H1 (cell line): ENCODE measurements at regions not wholly inside any gene's neighbourhood (a gene's known extent, or its start where the extent isn't known, plus 50 kb on each side); places are given as distances from the start of the nearest gene placed in this dataset.

Experiments
- CTCF ChIA-PET: fragments of 300-600 bp; sonication (Branson Sonifier 250); formaldehyde crosslinking; loops from one replicate; lab custom pipeline; 2021; ENCODE audit not compliant: partially characterized antibody; lab: Charles Lee
- POLR2A ChIA-PET: fragments of 300-600 bp; sonication (Branson Sonifier 250); formaldehyde crosslinking; loops from one replicate; lab custom pipeline; 2021; ENCODE audit warnings: inconsistent platforms; ENCODE audit not compliant: partially characterized antibody; lab: Charles Lee
- DNase-seq, 2 experiments: peaks; one replicate each; pipeline versions ENCODE4 v3.0.0 to v3.0.0-alpha.2; 2010 to 2022; ENCODE audit warnings: low spot score in 2 of 2, low read depth in 1 of 2, mixed read lengths in 1 of 2
- FAIRE-seq: peaks from 2 replicates; lab custom pipeline; 2011; peaks lifted over from hg19 to GRCh38; lab: Jason Lieb, UNC
- H2AFZ ChIP-seq: 2 replicates; pipeline ENCODE4 v1.8.1; 2012; ENCODE audit warnings: low read length, inconsistent platforms
- H2AK5ac ChIP-seq: 2 replicates; pipeline ENCODE4 v1.6.1; 2013; ENCODE audit warnings: low read depth, low read length
- H2BK120ac ChIP-seq: replicated peaks from 2 replicates; pipeline ENCODE3; 2013; ENCODE audit warnings: low read depth, low read length, inconsistent platforms
- H2BK12ac ChIP-seq: 2 replicates; pipeline ENCODE4 v1.6.1; 2013; ENCODE audit warnings: low read depth, low read length
- H2BK15ac ChIP-seq: 2 replicates; pipeline ENCODE4 v1.6.1; 2013; ENCODE audit warnings: low read length
- H2BK20ac ChIP-seq: 2 replicates; pipeline ENCODE4 v1.6.1; 2013; ENCODE audit warnings: low read length
- H2BK5ac ChIP-seq: 2 replicates; pipeline ENCODE4 v1.6.1; 2013; ENCODE audit warnings: low read depth, low read length
- H3K14ac ChIP-seq: 2 replicates; pipeline ENCODE4 v1.6.1; 2013; ENCODE audit warnings: inconsistent platforms; ENCODE audit not compliant: insufficient read length
- H3K18ac ChIP-seq: 2 replicates; pipeline ENCODE4 v1.6.1; 2013; ENCODE audit warnings: low read length; ENCODE audit errors: extremely low read depth
- H3K23ac ChIP-seq: 2 replicates; pipeline ENCODE4 v1.6.1; 2013; ENCODE audit warnings: inconsistent platforms; ENCODE audit not compliant: insufficient read length
- H3K23me2 ChIP-seq: 2 replicates; pipeline ENCODE4 v1.6.1; 2013; ENCODE audit warnings: low read depth, low read length
- H3K27ac ChIP-seq: 2 replicates; pipeline ENCODE4 v1.6.1; 2011; ENCODE audit warnings: low read depth, low read length, inconsistent platforms
- H3K27me3 ChIP-seq, 4 experiments: replicated peaks in 1 of 4; 1 replicate in 1 of 4; 2 replicates in 3 of 4; pipeline versions ENCODE4 v1.6.1 to v1.8.1; 2011 to 2013; ENCODE audit warnings: low read length in 3 of 4, mild to moderate bottlenecking in 3 of 4, inconsistent platforms in 2 of 4, mixed read lengths in 2 of 4, moderate library complexity in 1 of 4; ENCODE audit not compliant: control insufficient read depth in 3 of 4, insufficient read depth in 3 of 4; ENCODE audit errors: extremely low read depth in 1 of 4
- H3K36me3 ChIP-seq, 4 experiments: 2 replicates each; pipeline versions ENCODE4 v1.6.1 to v1.8.1; 2011 to 2013; ENCODE audit warnings: mild to moderate bottlenecking in 4 of 4, low read length in 3 of 4, moderate library complexity in 2 of 4, control low read depth in 1 of 4, inconsistent platforms in 1 of 4; ENCODE audit not compliant: insufficient read depth in 4 of 4, control insufficient read depth in 2 of 4
- H3K4ac ChIP-seq: replicated peaks from 2 replicates; pipeline ENCODE3; 2013; ENCODE audit warnings: low read length, low read depth, mixed read lengths, inconsistent platforms; ENCODE audit not compliant: insufficient read length
- H3K4me1 ChIP-seq, 4 experiments: replicated peaks in 1 of 4; 1 replicate in 1 of 4; 2 replicates in 3 of 4; pipeline versions ENCODE4 v1.6.1 to v1.8.1; 2011 to 2013; ENCODE audit warnings: low read length in 3 of 4, inconsistent platforms in 2 of 4, mixed read lengths in 1 of 4; ENCODE audit not compliant: insufficient read depth in 4 of 4, control insufficient read depth in 3 of 4
- H3K4me2 ChIP-seq, 2 experiments: 2 replicates each; pipeline versions ENCODE4 v1.6.1 to v1.8.1; 2011 to 2013; ENCODE audit warnings: low read depth in 2 of 2, low read length in 2 of 2, control low read depth in 1 of 2, inconsistent platforms in 1 of 2, mild to moderate bottlenecking in 1 of 2; ENCODE audit not compliant: insufficient read depth in 1 of 2
- H3K4me3 ChIP-seq, 4 experiments: fragments of 200-600, 300-600 bp in 1 of 4; sonication (generic), shearing (Covaris generic), sonication (Bioruptor Twin) in 1 of 4; 2 replicates each; pipeline versions ENCODE4 v1.5.1 to v1.8.1; 2011 to 2016; ENCODE audit warnings: low read length in 4 of 4, low read depth in 3 of 4, control low read depth in 2 of 4, inconsistent platforms in 2 of 4, mild to moderate bottlenecking in 2 of 4, mixed read lengths in 1 of 4, moderate library complexity in 1 of 4; ENCODE audit not compliant: insufficient read depth in 2 of 4; ENCODE audit errors: extremely low read depth in 1 of 4
- H3K56ac ChIP-seq: replicated peaks from 2 replicates; pipeline ENCODE3; 2013; ENCODE audit warnings: low read depth, mild to moderate bottlenecking, mixed read lengths, low read length, inconsistent platforms; ENCODE audit not compliant: insufficient read length
- H3K79me1 ChIP-seq: 2 replicates; pipeline ENCODE4 v1.6.1; 2013; ENCODE audit warnings: low read depth, low read length, control low read depth
- H3K79me2 ChIP-seq, 2 experiments: 2 replicates each; pipeline versions ENCODE4 v1.6.1 to v1.8.1; 2012 to 2013; ENCODE audit warnings: low read length in 2 of 2, mild to moderate bottlenecking in 2 of 2, inconsistent platforms in 1 of 2; ENCODE audit not compliant: insufficient read depth in 2 of 2, control insufficient read depth in 1 of 2
- H3K9ac ChIP-seq, 4 experiments: replicated peaks in 1 of 4; 1 replicate in 1 of 4; 2 replicates in 3 of 4; pipeline versions ENCODE4 v1.6.1 to v1.8.1; 2011 to 2013; ENCODE audit warnings: low read depth in 3 of 4, low read length in 3 of 4, control low read depth in 2 of 4, mild to moderate bottlenecking in 2 of 4, moderate library complexity in 2 of 4, inconsistent platforms in 1 of 4; ENCODE audit errors: extremely low read depth in 1 of 4
- H3K9me3 ChIP-seq, 2 experiments: 2 replicates each; pipeline versions ENCODE4 v1.6.1 to v1.8.1; 2012 to 2013; ENCODE audit warnings: mild to moderate bottlenecking in 2 of 2, moderate library complexity in 2 of 2, control low read depth in 1 of 2, inconsistent platforms in 1 of 2, low read depth in 1 of 2, low read length in 1 of 2, mixed read lengths in 1 of 2; ENCODE audit not compliant: insufficient read depth in 2 of 2
- H4K20me1 ChIP-seq, 2 experiments: replicated peaks in 1 of 2; 2 replicates each; pipeline versions ENCODE3 to v1.8.1; 2011 to 2013; ENCODE audit warnings: inconsistent platforms in 2 of 2, low read length in 2 of 2, mild to moderate bottlenecking in 1 of 2; ENCODE audit not compliant: insufficient read depth in 2 of 2, control insufficient read depth in 1 of 2
- H4K5ac ChIP-seq: 2 replicates; pipeline ENCODE4 v1.6.1; 2013; ENCODE audit warnings: low read length, low read depth, mixed read lengths, inconsistent platforms; ENCODE audit not compliant: insufficient read length
- H4K8ac ChIP-seq: 2 replicates; pipeline ENCODE4 v1.8.0; 2013; ENCODE audit warnings: mild to moderate bottlenecking, moderate library complexity, low read length, inconsistent platforms; ENCODE audit not compliant: insufficient read depth; ENCODE audit errors: extremely low read depth
- H4K91ac ChIP-seq: replicated peaks from 2 replicates; pipeline ENCODE3; 2013; ENCODE audit warnings: low read length, mixed read lengths, inconsistent platforms; ENCODE audit not compliant: insufficient read length
- BRCA1 ChIP-seq: IDR thresholded peaks from 2 replicates; pipeline ENCODE4 v1.6.1; 2012; ENCODE audit warnings: low read depth, low read length, improper control_type of control experiment
- CBX5 ChIP-seq: fragments of 300-800, 300-1000 bp; sonication (generic); IDR thresholded peaks from 2 replicates; pipeline ENCODE4 v1.7.1; 2016; ENCODE audit warnings: antibody characterized with exemption, low read length, low read depth
- CTBP2 ChIP-seq: IDR thresholded peaks from 2 replicates; pipeline ENCODE4 v1.7.0; 2011; ENCODE audit warnings: borderline replicate concordance, mild to moderate bottlenecking, moderate library complexity, mixed read lengths, low read length; ENCODE audit not compliant: insufficient read depth, insufficient read length
- MAX ChIP-seq: IDR thresholded peaks from 2 replicates; pipeline ENCODE4 v1.6.1; 2012; ENCODE audit warnings: inconsistent platforms
- RXRA ChIP-seq: IDR thresholded peaks from 2 replicates; pipeline ENCODE4 v1.6.1; 2011; ENCODE audit warnings: low read depth, mild to moderate bottlenecking, low read length, moderate library complexity; ENCODE audit not compliant: insufficient read depth
- SIRT6 ChIP-seq: IDR thresholded peaks from one replicate; pipeline ENCODE4 v1.7.1; 2012; ENCODE audit warnings: low read length, inconsistent platforms
- WGBS, 2 experiments: shearing (Covaris generic) in 1 of 2; methylation state at CpG; one replicate each; pipeline versions ENCODE4 v1.1.6 to v1.1.7; 2013 to 2015; ENCODE audit warnings: low lambda C conversion rate in 2 of 2, mixed read lengths in 2 of 2, inconsistent platforms in 1 of 2, low coverage in 1 of 2, missing lambda C conversion rate in 1 of 2; ENCODE audit not compliant: insufficient replicate concordance in 2 of 2, insufficient coverage in 1 of 2, insufficient read length in 1 of 2; ENCODE audit errors: extremely low coverage in 1 of 2, missing lambda C conversion rate in 1 of 2; 5-methylcytosine and 5-hydroxymethylcytosine counted together
- TF ChIP-seq, protein P1 (sequence below): IDR thresholded peaks from 2 replicates; pipeline ENCODE4 v1.6.1; 2012; ENCODE audit warnings: inconsistent platforms
- TF ChIP-seq, protein P2 (sequence below): IDR thresholded peaks from 2 replicates; pipeline ENCODE4 v1.6.1; 2011; ENCODE audit warnings: low read depth, mild to moderate bottlenecking, low read length; ENCODE audit not compliant: insufficient read depth

- H2BK20ac ChIP-seq: no peak overlapping the region
- TF ChIP-seq CTBP2 (no peak), CBX5 (no peak), RXRA (no peak), SIRT6 (no peak), BRCA1 (no peak), MAX (no peak)
- TF ChIP-seq, protein P1, sequence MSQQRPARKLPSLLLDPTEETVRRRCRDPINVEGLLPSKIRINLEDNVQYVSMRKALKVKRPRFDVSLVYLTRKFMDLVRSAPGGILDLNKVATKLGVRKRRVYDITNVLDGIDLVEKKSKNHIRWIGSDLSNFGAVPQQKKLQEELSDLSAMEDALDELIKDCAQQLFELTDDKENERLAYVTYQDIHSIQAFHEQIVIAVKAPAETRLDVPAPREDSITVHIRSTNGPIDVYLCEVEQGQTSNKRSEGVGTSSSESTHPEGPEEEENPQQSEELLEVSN: no peak
- TF ChIP-seq, protein P2, sequence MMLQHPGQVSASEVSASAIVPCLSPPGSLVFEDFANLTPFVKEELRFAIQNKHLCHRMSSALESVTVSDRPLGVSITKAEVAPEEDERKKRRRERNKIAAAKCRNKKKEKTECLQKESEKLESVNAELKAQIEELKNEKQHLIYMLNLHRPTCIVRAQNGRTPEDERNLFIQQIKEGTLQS: no peak
Observed at GRCh38 chr10:22152403-22152802, 65.4 kb downstream of the EBLN1 start.

More at GRCh38 chr10:22152403-22152802, 65.4 kb downstream of the EBLN1 start:
- Histone ChIP-seq H2AFZ (no peak overlapping the region), H3K9ac (no peak overlapping the region), H3K18ac (no peak overlapping the region), H3K27ac (no peak overlapping the region), H3K4ac (no peak overlapping the region), H2BK12ac (no peak overlapping the region), H4K5ac (no peak overlapping the region), H2AK5ac (no peak overlapping the region), H2BK5ac (no peak overlapping the region), H3K79me2 (no peaks in the 10 kb centered on the region), H3K79me1 (no peaks in the 10 kb centered on the region), H3K23ac (no peak overlapping the region), H4K20me1 (peaks cover 0 to 1% of the 10 kb centered on the region in 2 experiments), H3K4me3 (no peak overlapping the region), H3K4me1 (no peaks in the 10 kb centered on the region), H4K91ac (no peak overlapping the region), H2BK120ac (no peak overlapping the region), H2BK15ac (no peak overlapping the region), H4K8ac (no peak overlapping the region), H3K9me3 (no peaks in the 10 kb centered on the region; a peak in 1 of 4 replicates), H3K36me3 (no peaks in the 10 kb centered on the region), H3K23me2 (no peaks in the 10 kb centered on the region), H3K4me2 (no peak overlapping the region), H3K14ac (no peak overlapping the region), H3K56ac (no peak overlapping the region), H3K27me3 (no peaks in the 10 kb centered on the region)
- ChIA-PET POLR2A (no interaction called here), CTCF (interaction anchor here (0.7 to 1.7 kb wide), 2 partner anchors 12 to 47 kb away, joined by 3 read pairs; no protein-coding TSS in a partner anchor)
- 94% methylated on average over 1 of the region's 1 CpG; no CpG with 5 or more reads in 1 of the 2 experiments for WGBS, 2 experiments
- FAIRE-seq (no peak), DNase-seq (no peak)
